Right ventricle myocardium superior (tissue), 1 donor: ENCODE measurements at regions not wholly inside any gene's neighbourhood (a gene's known extent, or its start where the extent isn't known, plus 50 kb on each side); places are given as distances from the start of the nearest gene placed in this dataset.
"Not testable (repeated sequence)": the region's sequence is repeated elsewhere in the genome, so short reads cannot be mapped to it uniquely, and the experiment has no call there.

Source experiments
- ATAC-seq: fragments of 200-7000 bp; cut with Tn5 transposase; one replicate; pipeline ENCODE4 v1.9.1; 2020; ENCODE audit warnings: mild to moderate bottlenecking; ENCODE audit not compliant: poor library complexity
- DNase-seq: peaks from one replicate; pipeline ENCODE4 v3.0.0-alpha.2; 2020
- intact Hi-C: fragments of 100-400 bp; cut with DNase I; formaldehyde crosslinking; loops from one replicate; pipeline ENCODE4 v1.11.2; 2022
- donor health status: DM: no; HTN: yes; CAD: no; lungs with severe emphysema.

DNA sequence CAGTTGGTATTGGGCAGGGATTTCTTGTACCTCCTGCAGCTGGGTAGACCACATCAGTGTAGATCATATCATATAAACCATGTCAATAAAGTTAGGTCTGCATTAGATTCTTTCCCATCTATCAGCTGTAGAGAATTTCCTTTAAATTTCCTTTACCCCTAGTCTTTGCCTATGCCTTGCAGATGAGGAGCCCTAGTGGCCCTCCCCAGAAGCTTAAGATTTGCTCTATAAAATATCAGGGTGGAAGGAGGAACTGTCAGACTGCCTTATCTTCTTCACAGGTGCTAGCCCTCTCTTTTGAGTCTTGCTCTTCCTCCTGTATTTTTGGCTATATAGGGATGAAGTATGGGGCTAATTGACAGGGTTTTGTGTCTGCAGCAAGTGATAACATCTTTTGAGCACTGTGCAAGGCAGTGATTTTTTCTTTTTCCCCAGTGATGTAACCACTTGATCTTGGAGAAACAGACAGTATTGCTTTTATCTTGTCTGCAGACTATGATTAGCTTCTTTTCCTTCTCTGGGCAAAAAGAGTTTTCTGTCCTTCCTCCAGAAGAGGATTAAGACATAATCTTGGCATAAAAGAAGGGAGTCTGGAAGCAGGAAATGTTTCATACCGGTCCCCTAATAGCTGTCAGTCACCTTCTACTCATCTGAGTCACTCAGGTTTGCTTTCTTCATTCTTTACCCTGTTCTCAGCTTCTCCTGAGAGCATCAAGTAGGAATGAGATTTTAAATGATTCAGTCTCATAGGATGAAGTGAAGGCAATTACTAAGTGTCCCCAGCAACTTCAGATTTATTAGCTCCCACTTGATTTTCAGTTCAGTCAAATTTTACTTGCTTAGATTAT lies 286.4 kb downstream of the CDH19 start:
- no peak for ATAC-seq
- no peak for DNase-seq
- intact Hi-C loops: no loop called here

DNA sequence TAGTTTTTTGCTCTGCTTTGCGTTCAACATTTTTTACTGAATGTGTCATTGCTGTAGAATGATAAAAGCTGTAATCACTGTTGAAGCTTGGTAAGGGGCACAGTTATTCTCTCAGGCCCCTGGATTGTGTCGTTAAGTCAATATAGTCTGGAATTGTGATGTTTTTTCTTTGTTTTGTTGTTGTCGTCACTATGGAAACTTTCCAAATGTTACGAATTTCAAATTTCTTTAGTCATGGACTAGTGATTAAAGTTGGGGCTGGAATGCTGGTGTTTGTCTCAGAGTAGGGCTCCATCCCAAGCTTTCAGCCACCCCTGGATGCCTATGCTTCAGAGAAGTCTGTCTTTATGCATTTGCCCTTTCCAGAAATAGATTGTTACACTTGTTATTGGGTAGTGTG lies 287.2 kb downstream of the CDH19 start:
- ATAC-seq (no peak), DNase-seq (no peak)
- intact Hi-C loops: no loop called here

DNA sequence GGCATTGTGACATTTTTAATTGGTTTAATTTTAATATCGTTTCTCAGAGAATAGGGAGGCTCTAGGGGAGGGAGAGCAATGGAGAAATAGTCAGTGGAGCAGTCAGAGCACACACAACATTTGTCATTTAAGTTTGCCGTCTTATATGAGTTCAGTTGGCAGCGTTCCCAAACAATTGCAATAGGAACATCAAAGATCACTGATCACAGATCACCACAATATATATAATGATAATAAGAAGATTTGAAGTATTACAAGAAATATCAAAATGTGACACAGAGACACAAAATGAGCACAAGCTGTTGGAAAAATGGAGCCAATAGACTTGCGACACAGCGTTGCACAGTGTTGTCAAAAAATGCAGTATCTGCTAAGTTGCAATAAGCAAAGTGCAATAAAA lies 303.7 kb downstream of the CDH19 start:
- intact Hi-C loops: no loop called here
- DNase-seq: no peak
- no peak for ATAC-seq

DNA sequence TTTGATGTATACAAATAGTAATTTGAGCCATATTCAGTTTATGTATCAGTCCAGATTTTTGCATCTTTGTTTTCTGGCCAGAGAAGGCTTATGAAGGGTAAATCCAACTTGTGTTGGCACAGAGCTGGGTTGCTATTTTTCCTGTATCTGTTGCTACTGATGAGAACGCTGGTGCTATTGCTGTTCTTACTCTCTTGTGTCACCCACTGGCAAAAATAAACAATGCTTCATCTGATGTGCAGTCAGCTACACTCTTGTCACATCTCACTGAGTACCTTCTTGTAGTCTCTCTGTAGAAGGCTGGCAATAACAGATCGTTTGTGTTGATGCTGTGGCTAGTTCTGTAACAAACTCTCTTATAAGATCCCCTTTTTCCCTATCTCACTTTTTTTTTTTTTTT lies 323.4 kb downstream of the CDH19 start:
- ATAC-seq (no peak), DNase-seq (no peak)
- intact Hi-C loops: no loop called here

DNA sequence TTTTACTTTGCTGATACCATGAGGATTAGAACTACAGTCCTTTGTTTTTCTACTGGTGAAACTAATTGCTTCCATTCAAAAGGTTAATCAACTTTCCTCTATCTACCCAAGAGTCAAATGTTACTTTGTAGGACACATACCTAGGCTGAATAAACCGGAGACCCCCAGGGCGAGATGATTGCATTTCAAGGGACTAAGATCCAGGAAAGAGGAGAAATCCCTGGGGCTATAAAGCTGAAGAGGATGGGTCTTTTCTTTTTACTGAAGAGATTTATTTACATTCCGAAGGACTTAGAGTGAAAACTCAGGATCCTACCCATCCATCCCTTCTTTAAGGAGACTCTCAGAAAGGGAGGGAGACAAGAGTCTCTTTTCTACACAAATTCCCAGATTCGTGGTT lies 331.9 kb downstream of the CDH19 start:
- intact Hi-C loops: no loop called here
- ATAC-seq (no peak), DNase-seq (no peak)

DNA sequence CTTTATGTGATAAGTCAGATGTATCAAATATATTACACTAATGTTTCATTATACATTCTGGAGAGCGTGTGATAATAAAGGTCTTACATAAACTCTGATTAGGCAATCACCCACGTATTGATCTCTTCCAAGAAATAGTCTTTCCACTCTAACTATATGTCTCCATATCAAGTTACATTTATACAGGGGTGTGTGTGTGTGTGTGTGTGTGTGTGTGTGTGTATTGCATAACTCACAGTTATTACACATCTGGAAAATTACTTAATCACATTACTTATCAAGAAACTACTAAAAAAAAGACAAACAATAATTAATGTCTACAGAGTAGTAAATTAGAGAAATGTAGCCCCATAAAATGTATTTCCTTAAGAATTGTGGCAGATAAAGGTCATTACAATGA lies 339.8 kb downstream of the CDH19 start:
- intact Hi-C loops: no loop called here
- ATAC-seq: no peak
- no peak for DNase-seq

DNA sequence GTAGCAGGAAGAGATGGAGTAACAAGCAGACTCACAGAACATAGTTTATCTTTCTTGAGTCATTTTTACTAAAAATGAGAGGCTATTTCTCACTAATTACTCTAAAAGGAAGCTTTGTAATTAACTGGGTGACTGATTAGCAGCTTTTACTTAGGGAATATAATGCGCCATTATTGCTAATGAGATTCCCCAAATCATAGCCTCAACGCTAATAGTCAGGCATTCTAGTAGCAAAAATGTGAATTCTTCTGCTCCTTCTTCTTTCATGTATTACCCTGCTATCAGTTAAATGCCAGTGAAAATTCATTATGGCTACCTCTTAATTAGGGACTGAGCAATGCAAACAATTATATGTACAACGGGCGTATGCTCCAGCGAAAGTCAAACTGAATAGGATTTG lies 349.8 kb downstream of the CDH19 start:
- DNase-seq: no peak
- intact Hi-C loops: no loop called here
- no peak for ATAC-seq

DNA sequence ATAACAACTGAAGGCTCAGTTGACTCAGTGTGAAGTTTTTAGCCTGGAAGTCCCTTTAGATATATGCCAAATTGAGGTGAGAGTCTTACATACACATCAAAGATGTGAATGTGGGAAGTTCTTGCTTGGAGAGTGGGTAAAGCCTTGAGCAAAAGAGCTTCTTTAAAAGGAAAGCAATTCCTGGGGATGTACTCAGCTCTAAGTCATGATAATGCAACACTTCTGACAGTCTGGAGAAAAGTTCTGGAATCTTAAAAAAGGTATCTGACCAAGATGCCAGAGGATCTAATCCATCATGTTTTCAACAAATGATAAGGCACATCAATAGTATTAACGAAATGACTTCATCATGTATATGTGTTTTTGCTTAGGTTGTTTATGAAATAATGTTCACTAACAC lies 351.2 kb downstream of the CDH19 start:
- ATAC-seq (no peak), DNase-seq (no peak)
- intact Hi-C loops: no loop called here

DNA sequence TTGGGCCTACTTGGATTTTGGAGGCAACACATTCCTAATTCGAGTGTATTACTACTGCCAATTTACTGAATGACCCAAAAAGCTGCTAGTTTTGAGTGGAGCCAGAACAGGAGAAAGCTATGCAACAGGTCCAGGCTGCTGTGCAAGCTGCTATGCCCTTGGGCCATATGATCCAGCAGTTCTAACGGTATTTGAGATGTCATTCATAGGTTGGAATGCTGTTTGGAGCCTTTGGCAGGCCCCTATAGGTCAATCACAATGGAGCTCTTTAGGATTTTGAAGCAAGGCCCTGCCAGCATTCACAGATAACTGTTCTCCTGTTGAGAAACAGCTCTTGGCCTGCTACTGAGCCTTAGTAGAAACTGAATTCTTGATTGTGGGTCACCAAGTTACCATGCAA lies 368.7 kb downstream of the CDH19 start:
- DNase-seq: no peak
- intact Hi-C loops: no loop called here
- no peak for ATAC-seq

DNA sequence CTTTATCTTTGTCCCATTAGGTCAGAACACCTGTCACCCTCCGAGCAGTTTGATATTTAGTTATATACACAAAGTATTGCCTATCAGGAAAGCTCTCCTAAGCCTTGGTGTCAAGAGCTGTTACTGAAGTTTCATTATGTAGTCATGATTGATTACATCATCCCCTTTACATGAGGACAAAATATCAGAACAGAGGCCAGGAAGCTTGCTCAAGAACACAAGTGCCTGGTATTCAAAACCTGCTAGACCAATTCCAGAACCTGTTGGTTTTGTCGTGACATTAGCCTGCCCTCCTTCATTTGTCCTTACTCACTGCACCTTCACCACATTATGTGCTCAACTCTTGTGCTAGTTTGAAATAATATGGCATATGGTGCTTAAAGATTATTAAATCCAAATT lies 377.1 kb downstream of the CDH19 start:
- intact Hi-C loops: no loop called here
- ATAC-seq: no peak
- DNase-seq: no peak

DNA sequence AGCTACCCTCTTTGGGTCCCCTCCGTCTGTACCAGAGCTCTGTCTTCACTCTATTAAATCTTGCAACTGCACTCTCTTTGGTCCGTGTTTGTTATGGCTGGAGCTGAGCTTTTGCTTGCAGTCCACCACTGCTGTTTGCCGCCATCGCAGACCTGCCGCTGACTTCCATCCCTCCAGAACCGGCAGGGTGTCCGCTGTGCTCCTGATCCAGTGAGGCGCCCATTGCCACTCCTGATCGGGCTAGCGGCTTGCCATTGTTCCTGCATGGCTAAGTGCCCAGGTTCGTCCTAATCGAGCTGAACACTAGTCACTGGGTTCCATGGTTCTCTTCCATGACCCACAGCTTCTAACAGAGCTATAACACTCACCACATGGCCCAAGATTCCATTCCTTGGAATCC lies 380.6 kb downstream of the CDH19 start:
- ATAC-seq, intact Hi-C loops, DNase-seq: not testable (repeated sequence)

DNA sequence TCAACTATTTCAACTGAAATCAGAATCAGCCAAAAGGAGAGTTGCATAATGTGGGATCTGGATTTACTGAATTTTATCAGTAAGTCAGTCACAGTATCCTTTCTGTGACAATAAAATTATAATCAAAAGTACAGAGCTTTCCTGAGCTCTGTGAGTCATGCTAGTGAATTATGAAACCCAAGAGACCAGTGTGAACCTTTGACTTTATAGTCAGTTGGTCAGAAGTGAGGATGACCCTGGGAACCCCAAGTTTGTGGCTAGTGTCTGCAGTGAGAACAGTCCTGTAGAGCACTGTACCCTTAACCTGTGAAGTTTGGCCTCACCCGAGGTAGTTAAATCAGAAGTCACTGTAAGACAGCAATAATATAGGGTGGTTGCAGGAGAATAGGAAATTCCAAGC lies 381.7 kb downstream of the CDH19 start:
- intact Hi-C loops: no loop called here
- DNase-seq: no peak
- no peak for ATAC-seq

DNA sequence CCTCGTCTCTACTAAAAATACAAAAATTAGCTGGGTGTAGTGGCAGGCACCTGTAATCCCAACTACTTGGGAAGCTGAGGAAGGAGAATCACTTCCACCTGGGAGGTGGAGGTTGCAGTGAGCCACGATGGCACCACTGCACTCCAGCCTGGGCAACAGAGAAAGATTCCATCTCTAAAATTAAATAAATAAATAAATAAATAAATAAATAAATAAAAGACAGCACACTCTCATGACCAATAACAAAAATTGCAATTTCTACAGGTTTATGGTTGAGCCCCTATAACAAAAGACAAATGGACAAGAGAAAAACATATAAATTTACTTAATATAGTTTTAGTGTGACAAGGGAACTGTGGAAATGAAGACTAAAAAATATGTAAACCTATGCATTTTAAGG lies 384.1 kb downstream of the CDH19 start:
- intact Hi-C loops: no loop called here
- ATAC-seq: no peak
- no peak for DNase-seq

DNA sequence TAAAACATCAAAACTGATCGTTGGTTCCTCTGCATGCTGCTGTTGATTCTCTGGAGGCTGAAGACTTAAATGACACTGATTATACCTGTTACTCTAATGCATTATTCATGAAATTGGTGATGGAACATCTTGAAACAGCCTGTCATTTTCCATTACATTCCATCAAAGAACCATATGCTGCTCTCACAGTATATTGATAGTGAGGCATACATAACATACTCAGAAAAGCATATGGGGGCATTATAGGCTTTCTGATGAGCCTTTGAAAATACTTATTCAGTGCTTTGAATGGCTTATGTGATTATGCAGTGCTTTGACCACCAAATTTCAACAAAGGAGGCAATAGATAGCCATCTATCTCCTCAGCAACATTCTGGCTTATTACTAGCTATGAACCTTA lies 392.1 kb downstream of the CDH19 start:
- intact Hi-C loops: no loop called here
- no peak for DNase-seq
- no peak for ATAC-seq

DNA sequence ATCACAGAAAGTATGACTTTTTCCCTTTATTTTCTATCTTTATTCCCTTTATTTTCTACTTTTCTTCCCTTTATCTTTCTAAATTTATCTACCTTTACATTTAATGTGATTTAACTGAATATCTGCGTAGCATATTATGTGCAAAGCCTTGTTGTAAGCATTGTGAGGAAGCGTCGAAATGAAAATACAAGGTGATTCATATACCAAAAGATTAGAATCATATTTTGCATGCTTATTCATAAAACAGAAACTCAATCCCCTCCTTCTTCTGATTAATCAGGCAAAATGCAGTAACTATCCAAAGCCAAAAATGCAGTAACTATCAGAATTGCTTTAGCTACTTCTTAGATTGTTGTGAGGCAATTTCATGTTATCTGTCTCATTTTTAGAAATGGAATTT lies 393.0 kb downstream of the CDH19 start:
- DNase-seq: no peak
- no peak for ATAC-seq
- intact Hi-C loops: no loop called here

DNA sequence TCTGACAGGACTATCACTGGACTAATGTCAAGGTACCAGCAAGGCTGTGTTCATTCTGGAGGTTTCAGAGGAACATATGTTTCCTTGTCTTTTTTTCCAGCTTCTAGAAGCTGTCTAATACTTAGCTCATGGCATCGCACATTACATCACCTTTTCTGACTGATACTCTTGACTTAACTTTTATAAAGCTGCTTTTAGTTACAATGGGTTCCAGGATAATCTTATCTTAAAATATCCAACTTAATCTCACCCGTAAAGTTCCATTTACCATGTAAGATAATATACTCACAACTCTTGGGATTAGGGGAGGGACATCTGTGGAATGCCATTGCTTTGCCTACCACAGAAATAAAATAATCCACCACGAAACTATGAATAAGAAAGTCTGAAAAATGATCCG lies 394.2 kb downstream of the CDH19 start:
- DNase-seq: no peak
- intact Hi-C loops: no loop called here
- ATAC-seq: no peak

DNA sequence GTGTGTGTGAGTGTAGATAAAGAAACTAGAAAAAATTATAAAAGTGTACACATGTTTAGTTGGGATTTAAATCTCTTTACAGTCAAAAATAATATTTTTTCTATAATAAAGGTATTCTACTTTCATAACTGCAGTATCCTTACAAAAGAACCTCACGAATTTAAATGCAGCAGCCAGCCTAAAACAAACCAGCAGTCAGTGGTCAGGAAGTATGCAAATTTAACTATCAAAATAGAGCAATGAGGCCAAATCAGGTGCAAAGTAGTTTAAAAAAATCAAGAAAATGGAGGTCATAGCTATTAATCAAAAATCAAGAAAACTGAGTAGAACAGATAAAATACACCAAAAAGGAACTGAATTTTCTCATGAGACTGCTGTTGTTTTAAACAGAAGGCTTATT lies 407.1 kb downstream of the CDH19 start:
- ATAC-seq: no peak
- intact Hi-C loops: no loop called here
- DNase-seq: no peak

DNA sequence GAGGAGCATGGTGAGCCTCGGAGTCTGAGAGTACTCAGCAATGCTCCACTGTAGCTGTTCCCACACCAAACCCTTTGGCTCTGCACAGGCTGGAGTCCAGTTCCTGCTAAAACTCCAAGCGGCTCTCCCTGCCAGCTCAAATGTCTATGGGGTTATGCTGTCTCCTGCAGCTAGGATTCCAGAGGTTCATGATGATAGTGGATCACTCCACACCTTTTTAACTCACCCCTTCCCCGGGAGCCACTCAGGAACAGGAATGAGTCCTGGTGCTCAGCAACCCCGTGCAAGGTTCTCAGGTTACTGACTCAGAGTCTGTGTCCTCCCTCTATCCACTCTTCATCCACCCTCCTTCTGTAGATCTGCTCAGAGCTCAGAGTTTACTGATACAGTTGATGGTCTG lies 410.0 kb downstream of the CDH19 start:
- no peak for ATAC-seq
- intact Hi-C loops: no loop called here
- DNase-seq: no peak

DNA sequence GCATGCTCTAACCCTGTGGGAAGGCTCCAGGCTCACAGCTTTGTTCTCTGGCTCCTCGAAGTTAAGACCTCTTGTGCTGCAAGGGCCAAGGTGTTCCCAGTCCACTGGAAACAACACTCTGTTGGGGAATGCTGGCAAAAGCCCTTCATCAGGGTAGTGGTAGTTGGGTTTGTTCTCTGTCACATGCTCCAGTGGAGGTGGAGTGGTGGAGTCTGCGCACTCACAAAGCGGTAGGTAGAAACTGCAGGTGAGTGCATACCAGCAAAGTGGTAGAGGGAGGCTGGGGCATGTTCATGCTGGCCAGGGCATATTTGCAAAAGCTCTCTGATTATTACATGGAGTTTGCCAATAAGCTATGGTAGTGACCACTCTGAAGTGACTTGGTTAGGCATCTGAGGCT lies 410.5 kb downstream of the CDH19 start:
- ATAC-seq: no peak
- intact Hi-C loops: no loop called here
- no peak for DNase-seq

DNA sequence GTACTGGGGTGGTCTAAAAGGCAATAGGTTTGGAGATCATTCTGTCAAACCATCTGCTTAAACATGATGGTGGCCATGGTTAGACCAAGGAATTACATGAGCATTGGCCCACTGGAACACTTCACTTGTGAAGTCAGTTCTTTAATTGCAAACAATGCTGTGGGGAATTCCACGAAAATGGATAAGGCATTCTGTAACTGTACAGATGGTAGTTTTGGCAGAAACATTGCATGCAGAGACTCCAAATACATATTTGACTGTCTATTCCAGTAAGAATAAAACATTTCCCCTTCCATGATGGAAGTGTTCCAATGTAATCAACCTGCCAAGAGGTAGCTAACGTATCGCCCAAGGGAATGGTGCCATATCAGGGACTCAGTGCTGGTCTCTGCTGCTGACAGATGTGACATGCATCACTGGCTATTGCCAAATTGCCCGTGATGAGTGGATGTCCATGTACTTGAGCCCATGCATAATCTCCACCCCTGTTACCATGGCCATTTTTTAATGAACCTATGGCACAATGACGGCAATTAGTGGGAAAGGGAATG lies 417.9 kb downstream of the CDH7 start:
- ATAC-seq: peak; percentile 66
- intact Hi-C loops: no loop called here
- DNase-seq: no peak
